Nephron progenitor cell (in vitro differentiated cells): ENCODE measurements at regions not wholly inside any gene's neighbourhood (a gene's known extent, or its start where the extent isn't known, plus 50 kb on each side); places are given as distances from the start of the nearest gene placed in this dataset.

ENCODE experiments used
- DNase-seq: peaks from one replicate; pipeline ENCODE4 v3.0.0; 2021
- H3K27ac Mint-ChIP-seq: 2 replicates; pipeline ENCODE4 v1.8.0; 2021; ENCODE audit warnings: mild to moderate bottlenecking, moderate library complexity, mixed read lengths
- H3K27me3 Mint-ChIP-seq: 2 replicates; pipeline ENCODE4 v1.8.0; 2021; ENCODE audit warnings: mild to moderate bottlenecking, low read depth, mixed read lengths; ENCODE audit not compliant: poor library complexity
- H3K36me3 Mint-ChIP-seq: 2 replicates; pipeline ENCODE4 v1.8.0; 2021; ENCODE audit warnings: low read depth, mixed read lengths
- H3K4me1 Mint-ChIP-seq: 2 replicates; pipeline ENCODE4 v1.8.0; 2021; ENCODE audit warnings: mixed read lengths
- H3K4me3 Mint-ChIP-seq: 2 replicates; pipeline ENCODE4 v1.8.0; 2021; ENCODE audit warnings: mild to moderate bottlenecking, moderate library complexity, mixed read lengths
- H3K9me3 Mint-ChIP-seq: 2 replicates; pipeline ENCODE4 v1.8.0; 2021; ENCODE audit warnings: mild to moderate bottlenecking, moderate library complexity, mixed read lengths
- TF ChIP-seq, protein P1 (sequence below): fragments of 200-600 bp; sonication (generic); IDR thresholded peaks from 2 replicates; pipeline ENCODE4 v1.5.0; 2021; ENCODE audit warnings: antibody characterized with exemption

GRCh38 chr10:3406556-3406955 is 234.0 kb upstream of the PITRM1 start:
- H3K36me3 Mint-ChIP-seq, result no peaks in the 10 kb centered on the region
- H3K4me3 Mint-ChIP-seq, result no peak overlapping the region
- no peaks in the 10 kb centered on the region for H3K27me3 Mint-ChIP-seq
- DNase-seq, result no peak
- peaks cover 5% of the 10 kb centered on the region for H3K9me3 Mint-ChIP-seq
- H3K4me1 Mint-ChIP-seq, result peaks cover 17% of the 10 kb centered on the region
- no peak overlapping the region for H3K27ac Mint-ChIP-seq
- TF ChIP-seq, protein P1, sequence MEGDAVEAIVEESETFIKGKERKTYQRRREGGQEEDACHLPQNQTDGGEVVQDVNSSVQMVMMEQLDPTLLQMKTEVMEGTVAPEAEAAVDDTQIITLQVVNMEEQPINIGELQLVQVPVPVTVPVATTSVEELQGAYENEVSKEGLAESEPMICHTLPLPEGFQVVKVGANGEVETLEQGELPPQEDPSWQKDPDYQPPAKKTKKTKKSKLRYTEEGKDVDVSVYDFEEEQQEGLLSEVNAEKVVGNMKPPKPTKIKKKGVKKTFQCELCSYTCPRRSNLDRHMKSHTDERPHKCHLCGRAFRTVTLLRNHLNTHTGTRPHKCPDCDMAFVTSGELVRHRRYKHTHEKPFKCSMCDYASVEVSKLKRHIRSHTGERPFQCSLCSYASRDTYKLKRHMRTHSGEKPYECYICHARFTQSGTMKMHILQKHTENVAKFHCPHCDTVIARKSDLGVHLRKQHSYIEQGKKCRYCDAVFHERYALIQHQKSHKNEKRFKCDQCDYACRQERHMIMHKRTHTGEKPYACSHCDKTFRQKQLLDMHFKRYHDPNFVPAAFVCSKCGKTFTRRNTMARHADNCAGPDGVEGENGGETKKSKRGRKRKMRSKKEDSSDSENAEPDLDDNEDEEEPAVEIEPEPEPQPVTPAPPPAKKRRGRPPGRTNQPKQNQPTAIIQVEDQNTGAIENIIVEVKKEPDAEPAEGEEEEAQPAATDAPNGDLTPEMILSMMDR, result no peak

GRCh38 chr10:3404381-3404780 is 231.8 kb upstream of the PITRM1 start:
- Mint-ChIP-seq H3K9me3 (peaks cover 6% of the 10 kb centered on the region), H3K4me3 (no peak overlapping the region), H3K36me3 (no peaks in the 10 kb centered on the region), H3K27ac (no peak overlapping the region), H3K27me3 (no peaks in the 10 kb centered on the region), H3K4me1 (peaks cover 29% of the 10 kb centered on the region)
- DNase-seq, result no peak
- TF ChIP-seq, protein P1, result no peak

DNA sequence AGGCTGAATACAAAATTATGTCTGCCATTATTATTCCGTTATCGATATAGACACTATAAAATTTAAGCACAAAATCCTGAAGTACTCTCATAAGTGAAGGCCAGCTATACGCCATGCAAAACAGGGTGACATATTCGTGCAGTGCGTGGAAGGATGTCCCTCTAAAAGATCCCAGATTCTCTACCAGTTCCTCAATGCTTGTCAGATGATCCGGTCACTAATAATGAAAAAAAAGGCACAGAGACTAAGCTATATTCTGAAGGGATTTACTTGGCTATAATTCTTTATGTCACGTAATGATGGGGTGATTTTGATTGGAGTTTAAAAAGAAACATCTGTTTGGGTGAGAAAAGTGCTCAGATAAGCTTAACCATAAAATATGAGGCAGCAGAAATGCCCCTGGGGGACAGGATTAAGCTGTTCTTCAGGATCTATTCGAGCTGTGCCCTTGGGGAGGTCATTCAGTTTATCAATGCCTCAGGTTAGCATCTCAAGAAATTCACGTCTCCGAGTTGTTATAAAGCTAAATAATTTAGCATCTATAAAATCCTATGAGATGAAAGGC is 229.7 kb upstream of the PITRM1 start:
- no peaks in the 10 kb centered on the region for H3K36me3 Mint-ChIP-seq
- peaks cover under 1% of the 10 kb centered on the region for H3K27me3 Mint-ChIP-seq
- TF ChIP-seq, protein P1, result no peak
- no peak overlapping the region for H3K27ac Mint-ChIP-seq
- DNase-seq, result no peak
- H3K4me1 Mint-ChIP-seq, result peaks cover 41% of the 10 kb centered on the region
- peaks cover 9% of the 10 kb centered on the region for H3K9me3 Mint-ChIP-seq
- H3K4me3 Mint-ChIP-seq, result no peak overlapping the region

GRCh38 chr10:3401491-3401938 is 228.9 kb upstream of the PITRM1 start:
- Mint-ChIP-seq H3K36me3 (no peaks in the 10 kb centered on the region), H3K9me3 (peaks cover 9% of the 10 kb centered on the region), H3K27me3 (peaks cover 5% of the 10 kb centered on the region), H3K27ac (no peak overlapping the region), H3K4me3 (no peak overlapping the region), H3K4me1 (peaks cover 47% of the 10 kb centered on the region)
- DNase-seq, result no peak
- TF ChIP-seq, protein P1, result no peak

DNA sequence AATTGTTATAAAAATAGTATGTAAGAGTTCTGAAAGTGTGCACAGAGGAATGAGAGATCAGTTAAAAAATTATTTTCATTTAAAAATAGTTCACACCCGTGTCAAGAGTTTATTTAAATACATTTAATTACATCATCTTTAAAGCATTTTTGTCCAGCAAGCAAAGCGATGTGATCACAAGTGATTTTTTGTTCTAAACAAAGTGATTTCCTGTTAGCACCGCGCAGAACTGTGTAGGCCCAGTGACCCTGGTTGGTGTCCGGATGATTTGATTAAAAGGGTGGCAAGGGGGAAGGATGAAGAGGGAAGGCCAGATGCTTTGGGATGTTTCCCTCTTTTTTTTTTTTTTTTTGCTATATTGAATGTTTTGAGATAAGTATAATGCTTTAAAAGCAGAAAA is 227.8 kb upstream of the PITRM1 start:
- H3K9me3 Mint-ChIP-seq, result peaks cover 9% of the 10 kb centered on the region
- H3K27ac Mint-ChIP-seq, result no peak overlapping the region
- H3K4me1 Mint-ChIP-seq, result peaks cover 56% of the 10 kb centered on the region
- no peak overlapping the region for H3K4me3 Mint-ChIP-seq
- H3K36me3 Mint-ChIP-seq, result no peaks in the 10 kb centered on the region
- TF ChIP-seq, protein P1, result no peak
- DNase-seq, result no peak
- H3K27me3 Mint-ChIP-seq, result peaks cover 5% of the 10 kb centered on the region

- peaks cover 5% of the 10 kb centered on the region for H3K27me3 Mint-ChIP-seq
- H3K4me3 Mint-ChIP-seq, result no peak overlapping the region
- H3K9me3 Mint-ChIP-seq, result peaks cover 9% of the 10 kb centered on the region
- no peak for DNase-seq
- TF ChIP-seq, protein P1, result no peak
- no peaks in the 10 kb centered on the region for H3K36me3 Mint-ChIP-seq
- peaks cover 56% of the 10 kb centered on the region for H3K4me1 Mint-ChIP-seq
- H3K27ac Mint-ChIP-seq, result peak overlapping the region; percentile 95
These were observed 227.2 kb upstream of the PITRM1 start for GRCh38 chr10:3399756-3400155.
